HL-60/S4 treated with retinoic acid at 250 ng/mL for 4 days and 3 days (cell line): ENCODE measurements at regions not wholly inside any gene's neighbourhood (a gene's known extent, or its start where the extent isn't known, plus 50 kb on each side); places are given as distances from the start of the nearest gene placed in this dataset.

Source experiments
- in situ Hi-C: fragments of 300-500 bp; cut with MboI; formaldehyde crosslinking; loops from 2 replicates; pipeline ENCODE4 v1.7.0; 2022; ENCODE audit warnings: low sequenced_read_pairs

DNA sequence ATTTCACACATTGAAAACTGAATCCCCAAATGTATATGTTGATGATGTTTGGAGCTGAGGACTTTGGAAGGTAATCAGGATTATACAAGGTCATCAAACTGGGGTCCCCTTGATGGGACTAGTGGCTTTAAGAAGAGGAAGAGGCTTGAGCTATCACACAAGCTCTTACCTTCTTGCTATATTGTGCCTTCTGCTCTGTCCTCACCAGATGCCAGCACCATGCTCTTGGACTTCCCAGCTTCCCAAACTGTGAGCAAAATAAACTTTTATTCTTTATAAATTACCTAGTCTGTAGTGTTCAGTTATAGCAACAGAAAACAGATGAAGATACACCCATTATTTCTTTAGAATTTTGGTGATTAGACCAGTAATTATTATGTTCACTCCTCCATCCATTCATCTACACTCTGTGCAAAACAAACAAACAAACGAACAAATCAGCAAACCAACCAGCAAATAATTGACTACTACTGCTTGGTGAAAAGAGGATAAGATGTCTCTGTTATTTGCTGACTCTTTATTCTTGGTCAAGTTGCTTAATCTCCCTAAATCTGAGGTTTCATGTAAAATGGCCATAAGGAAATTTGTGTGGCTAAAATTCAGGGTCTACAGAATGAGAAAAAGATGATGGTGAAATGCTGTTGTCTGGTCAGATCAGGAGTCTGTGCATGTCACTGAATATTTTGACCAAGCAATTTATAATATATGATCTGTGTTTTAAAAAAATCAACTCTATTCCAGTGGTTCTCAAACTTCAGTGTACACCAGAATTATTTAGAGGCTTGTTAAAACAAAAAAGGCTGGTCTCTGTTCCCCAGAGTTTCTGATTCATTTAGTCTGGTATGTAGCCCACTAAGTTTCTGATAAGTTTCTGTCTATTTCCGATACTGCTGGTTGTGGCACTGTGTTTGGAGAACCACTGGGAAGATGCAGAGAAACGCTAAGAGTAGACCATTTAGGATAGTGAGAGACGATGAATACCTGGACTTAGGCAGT, 854.1 kb downstream of the MAT2B start:
- in situ Hi-C loops, result no loop called here

DNA sequence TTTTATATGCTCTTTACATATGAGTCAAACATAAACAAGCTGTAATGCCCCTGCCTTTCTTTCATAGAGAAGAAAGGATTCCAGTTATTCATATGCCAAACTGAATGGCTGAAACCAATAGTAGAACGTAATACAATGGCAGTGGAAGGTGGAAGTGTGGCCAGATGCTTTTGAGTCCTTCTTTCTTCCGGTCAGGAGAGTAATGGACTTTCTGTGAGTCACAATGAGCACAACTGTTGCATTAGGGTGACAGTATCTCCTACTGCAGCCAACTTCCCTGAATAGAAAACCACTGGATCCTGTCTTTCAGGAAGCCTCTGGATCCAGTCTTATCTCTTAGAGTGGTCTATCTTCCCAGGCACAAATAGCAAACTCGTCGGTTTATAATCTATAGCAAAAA, 855.2 kb downstream of the MAT2B start:
- in situ Hi-C loops, result no loop called here

DNA sequence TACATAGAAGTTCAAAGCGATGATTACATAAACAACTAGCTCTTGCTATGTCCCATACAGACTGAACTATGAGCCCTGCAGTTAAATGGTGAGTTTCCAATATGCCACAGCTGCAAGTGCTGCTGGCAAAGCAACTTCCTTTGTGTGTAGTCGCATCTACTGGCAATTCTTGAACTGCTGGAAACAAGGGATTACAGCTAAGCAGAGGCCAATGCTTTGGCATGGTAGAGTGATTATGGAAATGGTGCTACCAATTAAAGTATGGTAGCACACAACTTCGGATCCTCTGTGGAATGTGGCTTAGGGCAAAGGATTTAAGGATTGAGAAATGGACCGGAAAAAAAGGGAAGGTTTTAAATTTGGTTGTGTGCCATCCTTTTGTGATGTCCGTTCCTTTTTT, 856.6 kb downstream of the MAT2B start:
- in situ Hi-C loops, result no loop called here

DNA sequence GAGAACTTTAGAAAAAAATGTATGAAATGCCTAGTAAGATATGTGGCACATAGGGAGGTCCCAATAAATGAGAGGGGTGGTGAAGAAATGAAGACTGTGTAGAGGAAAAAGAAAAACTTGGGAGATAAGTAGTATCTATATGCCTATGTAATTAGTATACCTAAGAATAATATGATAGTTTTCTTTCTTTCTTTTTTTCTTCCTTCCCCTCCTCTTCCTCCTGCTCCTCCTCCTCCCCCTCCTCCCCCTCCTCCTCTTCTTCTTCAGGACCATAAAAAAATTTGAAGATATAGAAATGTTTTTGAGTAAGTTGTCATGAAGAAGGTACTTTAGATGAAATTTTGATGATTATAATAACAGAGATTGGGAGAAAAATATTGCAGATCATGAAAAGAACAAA, 857.4 kb downstream of the MAT2B start:
- in situ Hi-C loops, result no loop called here

DNA sequence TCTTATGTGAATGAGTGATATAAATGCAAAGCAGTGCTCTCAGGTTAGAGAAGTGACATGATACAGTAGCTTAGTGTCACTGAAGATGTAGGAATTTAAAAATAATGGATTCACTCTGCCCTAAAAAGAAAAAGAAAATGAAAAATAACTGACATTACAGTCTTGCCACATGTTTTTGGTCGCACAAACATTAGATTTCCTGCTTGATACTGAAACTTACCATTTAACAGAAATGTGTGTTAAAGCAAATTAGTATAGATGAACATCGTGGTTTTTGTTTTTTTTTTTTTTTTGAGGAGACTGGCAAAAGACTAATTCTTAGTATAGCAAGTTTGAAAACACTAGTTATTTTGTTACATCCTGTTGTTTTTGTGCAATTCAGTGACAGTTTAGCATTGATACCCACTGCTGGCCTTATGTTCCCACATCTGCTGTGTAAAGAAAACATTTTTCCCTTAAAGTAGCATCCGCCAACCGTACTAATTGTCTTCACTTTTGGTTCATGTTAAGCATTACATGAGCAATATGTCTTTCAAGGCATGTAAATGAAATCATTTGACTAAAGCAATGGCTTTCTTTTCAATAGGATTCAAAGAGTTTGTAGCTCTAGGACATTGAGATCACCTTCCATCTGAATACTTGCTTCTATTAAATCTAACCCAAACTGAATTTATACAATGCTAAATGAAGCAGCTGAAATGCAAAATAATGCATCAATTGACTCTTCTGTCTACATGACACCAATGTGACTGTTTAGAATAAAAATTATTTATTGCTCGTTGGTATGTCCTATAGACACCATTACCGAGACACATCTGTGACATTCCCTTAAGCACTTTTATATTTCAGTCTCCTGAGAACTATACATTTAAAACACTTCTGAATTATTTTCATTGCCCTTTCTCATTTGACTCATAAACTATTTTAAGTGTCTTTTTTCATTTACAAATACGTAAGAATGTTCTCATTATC, 859.1 kb downstream of the MAT2B start:
- in situ Hi-C loops, result no loop called here

DNA sequence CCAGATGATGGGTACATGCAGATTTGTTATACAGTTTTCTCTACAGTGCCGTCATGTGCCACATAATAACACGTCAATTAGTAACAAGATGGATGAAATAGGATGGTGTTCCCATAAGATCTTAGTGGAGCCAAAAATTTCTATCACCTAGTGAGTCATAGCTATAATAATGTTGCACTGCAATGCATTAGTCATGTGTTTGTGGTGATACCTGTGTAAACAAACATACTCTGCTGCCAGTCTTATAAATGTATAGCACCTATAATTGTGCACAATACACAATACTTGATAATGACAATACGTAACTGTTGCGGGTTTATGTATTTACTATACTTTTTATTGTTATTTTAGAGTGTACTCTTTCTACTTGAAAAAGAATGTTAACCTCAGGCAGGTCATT, 865.4 kb downstream of the MAT2B start:
- in situ Hi-C loops, result no loop called here

DNA sequence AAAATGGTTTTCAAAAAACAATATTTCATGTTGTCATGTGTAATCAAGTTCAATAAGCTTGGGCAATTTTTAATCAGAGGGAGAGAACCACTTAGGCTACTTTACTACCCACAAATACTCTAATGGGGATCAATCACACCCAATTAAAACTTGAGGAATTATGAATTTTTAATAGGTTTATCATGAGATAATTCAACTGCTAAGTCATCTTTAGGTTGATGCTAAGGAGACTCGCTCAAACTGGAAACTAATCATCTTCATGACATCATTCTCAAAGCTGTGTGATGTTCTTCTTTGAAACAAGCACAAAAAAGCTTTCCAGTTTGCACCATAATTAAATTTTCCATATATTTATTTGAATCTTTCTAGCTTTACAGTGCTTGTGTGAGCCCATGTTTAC, 867.5 kb downstream of the MAT2B start:
- in situ Hi-C loops, result no loop called here

DNA sequence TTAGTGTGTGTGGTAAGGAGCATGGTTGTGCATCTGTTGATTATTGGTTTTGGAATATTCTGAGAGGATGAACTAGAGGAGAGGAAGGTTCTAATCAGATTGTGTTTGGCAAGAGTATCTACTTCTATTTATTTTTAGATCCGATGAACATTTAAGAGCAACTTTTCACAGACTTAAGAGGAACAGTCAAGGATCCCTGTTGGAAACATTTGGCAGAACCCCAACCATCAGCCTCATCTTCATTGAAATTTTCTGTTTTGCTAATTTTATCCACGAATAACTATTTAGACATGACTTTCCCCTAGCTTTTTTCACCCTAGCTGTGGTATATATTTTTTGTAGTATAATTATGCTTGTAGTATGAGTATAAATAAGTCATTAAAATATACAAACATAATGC, 868.5 kb downstream of the MAT2B start:
- in situ Hi-C loops, result no loop called here

DNA sequence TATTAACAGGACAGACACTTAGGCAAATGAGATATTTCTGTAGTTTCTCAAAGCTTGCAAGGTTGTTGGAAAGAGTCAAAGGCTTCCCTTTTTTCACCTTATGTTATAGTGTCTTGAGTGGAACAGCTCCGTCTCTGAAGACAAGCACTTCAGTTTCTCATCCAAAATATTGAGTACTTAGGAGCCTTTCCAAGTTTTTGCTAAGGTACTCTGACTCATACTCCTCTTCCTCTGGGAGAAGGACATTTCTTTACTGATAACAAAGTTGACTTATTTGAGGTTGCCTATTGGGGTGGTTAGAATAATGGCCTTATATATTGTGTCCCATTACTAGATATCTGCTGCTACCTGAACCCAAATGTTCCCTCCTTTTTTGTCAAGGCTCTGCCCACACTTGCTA, 869.6 kb downstream of the MAT2B start:
- in situ Hi-C loops, result no loop called here

DNA sequence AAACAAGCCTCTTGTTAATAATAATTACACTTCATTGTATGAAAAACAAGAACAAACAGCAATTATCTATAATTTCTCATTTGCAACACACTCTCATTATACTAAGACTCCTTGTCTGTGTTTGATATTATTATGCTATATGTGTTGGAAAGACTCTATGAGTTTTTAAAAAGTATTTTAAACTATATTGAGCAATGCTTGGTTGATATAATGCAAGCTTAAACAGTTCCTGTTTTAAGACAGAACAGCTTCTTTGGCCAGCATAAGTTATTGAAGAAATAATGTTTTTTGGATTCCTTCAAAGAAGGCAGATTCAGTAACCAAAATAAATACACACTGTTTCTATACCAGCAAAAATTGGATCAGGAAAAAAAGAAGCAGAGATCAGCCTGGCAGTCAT, 871.4 kb downstream of the MAT2B start:
- in situ Hi-C loops, result no loop called here

DNA sequence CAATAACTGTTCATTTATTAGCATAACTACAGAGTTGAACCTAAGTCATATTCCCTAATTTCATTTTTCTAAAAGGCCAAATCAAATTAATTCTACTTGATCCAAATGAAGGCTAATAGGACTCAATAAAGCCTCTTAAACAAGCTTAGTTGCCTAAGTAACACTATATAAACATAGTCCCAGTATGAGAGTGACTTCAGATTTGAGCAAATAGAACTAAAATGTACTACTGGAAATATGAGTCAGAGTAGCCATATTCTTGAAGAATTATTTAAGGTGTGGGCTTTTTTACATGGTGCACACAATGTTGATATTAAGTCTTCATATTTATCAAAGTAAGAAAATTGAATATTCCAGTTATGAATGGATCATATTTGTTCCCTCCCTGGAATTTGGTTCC, 872.3 kb downstream of the MAT2B start:
- in situ Hi-C loops, result no loop called here

DNA sequence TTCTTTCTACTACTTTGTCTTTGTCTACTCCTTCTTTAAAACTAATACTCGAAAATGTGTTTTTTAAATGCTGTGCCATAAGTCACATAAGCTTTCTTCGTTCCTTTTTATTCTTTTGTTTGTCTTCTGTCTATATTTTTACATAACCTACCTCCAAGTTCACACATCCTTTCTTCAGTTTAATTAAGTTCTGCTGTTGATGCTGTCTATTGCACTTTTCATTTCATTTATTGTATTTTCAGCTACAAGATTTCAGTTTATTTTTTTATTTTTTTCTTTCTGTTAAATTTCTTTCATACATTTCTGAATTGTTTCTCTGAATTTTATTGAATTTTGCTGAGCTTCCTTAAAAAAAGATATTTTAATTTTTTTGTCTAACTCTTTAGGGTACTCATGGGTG, 878.2 kb downstream of the MAT2B start:
- in situ Hi-C loops, result no loop called here

DNA sequence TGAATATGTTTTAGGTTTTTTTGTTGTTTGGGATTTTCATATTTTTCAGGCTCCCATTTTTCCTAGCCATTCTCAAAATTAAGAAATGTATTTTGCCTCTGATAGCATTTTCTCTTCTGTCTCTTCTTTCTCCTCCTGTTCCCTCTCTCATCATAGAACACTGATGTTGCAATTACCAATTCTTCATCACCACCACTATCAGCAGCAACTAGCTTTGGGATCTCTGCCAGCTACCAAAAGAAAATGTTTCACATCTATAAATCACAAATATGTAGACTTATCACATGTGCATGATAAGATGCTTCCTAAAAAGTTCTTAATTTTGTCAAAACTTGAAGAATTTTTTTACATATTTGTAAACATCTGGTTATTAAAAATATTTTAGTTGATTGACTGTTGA, 887.1 kb downstream of the MAT2B start:
- in situ Hi-C loops, result no loop called here

DNA sequence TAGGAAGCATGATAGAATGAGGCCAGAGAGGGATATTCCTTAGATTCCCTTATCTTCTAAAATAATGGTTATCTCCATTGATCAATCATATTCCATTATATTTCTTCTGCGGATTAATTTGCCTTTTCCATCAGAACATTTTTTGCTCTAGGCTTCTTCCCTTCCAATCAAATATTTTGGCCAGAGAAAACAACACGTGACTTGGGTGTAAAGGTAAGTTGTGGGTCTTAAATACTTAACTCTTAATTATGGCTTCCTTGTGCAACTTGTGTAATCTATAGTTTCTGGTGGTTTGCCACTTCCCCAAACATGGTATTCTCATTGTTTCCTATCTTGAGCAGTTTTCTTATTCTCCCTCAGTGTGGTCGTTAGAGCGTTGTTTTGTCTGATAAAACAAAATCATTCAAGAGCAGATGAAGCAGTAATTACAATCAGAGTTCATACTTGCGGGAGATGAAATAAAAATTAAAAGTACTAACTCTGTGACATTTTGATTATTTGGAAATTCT, 889.3 kb downstream of the MAT2B start:
- in situ Hi-C loops, result no loop called here

DNA sequence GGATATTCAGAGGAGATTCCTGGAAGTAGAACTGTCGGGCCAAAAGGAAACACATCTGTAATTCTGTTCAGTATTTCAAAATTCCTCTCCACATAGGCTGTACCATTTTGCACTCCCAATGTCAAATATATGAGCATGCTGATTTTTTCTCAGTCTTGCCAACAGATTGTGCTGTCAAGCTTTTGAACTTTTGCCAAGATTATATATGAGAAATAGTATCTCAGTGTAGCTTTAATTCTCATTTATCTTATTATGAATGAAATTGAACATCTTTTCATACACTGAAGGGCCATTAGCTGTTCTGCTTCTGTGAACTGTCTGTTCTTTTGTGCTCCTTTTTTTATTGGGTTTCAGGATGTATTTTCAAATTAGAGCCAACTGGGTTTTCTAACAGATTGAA, 907.1 kb downstream of the MAT2B start:
- in situ Hi-C loops, result no loop called here

DNA sequence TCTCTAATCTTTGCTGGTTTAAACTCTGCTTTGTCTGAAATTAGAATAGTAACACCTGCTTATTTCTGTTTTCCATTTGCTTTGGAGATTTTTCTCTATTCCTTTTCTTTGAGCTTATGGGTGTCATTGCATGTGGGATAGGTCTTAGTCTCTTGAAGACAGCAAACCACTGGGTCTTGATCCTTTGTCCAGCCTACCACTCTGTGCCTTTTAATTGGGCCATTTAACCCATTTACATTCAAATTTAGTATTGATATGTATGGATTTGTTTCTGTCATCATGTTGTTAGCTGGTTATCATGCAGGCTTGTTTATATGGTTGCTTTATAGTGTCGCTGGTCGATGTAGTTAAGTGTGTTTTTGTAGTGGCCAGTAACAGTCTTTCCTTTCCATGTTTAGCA, 914.7 kb downstream of the MAT2B start:
- in situ Hi-C loops, result no loop called here

DNA sequence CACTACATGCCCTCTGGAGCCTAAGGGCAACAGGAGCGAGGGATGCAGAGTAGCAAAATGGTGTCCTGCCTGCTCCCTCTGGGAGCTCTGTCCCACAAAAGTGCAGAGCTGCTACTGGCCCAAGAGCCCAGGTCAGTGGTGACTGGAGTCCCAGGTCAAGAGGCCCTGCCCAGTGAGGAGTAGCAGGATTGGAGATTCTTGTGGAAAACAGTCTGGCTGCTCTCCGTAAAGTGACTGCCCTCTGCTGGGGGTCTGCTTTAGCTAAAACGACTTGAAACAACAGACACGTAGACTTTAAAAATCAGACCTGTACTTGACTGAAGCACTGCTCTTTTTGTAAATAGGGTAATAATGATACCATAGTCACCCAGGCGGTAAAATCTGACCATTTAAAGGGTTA, 917.0 kb downstream of the MAT2B start:
- in situ Hi-C loops, result no loop called here

DNA sequence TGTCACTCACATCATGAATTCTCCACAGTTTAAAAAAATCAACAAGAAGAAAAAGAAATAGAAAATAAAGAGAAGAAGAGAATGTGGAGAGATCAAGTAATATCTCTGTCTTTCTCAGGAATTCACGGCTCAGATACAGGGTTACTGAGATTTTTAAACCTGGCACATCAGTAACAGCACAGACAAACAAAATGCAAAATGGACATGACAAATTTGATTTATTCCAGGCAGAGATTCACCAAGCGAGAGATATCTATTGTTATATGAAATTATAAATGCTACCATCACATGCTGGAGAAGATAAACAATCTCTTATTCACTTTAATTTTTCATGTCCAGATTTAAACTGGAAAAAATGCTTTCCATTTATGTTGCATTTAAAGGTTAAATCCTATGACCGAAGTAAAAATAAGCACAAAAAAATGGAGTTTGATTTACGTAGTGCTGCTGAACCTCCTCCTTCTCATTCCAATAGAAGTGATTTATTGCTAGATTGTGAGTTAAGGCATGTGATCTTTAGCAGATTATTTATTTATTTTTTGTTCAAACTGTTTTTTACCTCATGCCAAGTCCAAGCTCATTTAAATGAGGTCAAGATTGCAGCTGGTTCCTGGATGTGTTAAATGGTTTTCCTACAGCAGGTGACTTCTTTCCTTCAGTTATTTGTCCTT, 926.4 kb downstream of the MAT2B start:
- in situ Hi-C loops, result no loop called here

DNA sequence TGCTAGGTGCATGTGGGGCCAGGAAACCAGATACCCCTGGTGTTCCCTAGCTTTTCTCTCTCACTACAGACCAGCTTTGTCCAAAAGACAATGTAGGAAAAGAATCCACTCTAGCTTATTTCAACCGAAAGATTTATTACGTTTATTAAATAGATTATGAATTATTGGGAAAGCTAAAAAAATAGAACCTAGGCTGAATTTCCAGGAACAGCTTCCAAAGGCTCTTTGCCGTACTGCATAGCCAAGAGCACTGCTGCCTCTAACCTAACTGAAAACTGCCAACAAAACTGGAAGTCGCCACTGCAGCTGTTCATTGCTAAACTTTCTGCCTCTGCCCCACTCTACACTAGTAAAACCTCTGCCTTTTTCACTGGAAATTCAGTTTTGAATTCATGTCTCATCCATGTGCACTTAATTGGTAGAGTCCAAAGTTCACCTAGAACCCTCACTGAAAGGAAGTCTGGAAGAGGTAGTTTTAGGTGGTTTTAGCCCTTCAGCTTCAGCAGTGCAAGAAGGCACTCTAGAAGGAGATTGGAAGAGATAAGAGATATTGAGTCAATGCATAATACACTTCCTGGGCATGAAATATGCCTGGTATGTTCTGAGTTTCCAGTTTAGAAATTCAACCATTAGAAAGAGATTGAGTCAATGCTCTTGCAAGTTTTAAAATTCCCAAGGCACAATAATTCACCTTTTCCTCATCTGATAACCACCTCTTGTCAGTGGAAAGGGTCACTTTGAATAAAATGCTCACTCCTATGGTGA, 927.9 kb downstream of the MAT2B start:
- in situ Hi-C loops, result no loop called here

DNA sequence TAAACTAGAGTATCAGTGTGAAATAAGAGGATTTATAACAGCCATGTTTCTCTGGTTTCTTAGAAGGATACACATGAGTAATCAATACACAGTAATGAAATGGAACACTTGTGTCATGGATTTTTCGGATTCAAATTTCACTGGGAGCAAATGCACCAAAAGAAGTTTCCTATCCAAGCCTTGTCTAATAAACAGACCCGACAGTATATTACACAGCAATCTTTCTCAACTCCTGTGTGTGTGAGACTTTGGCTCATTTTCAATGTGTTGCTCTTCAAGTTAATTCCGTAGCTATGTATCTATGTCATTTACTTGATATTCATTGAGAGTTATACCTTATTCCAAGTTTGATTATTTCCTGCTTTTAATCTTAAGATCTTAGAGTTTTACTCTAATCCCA, 930.2 kb downstream of the MAT2B start:
- in situ Hi-C loops, result no loop called here
